Ramos (cell line): ENCODE measurements at regions not wholly inside any gene's neighbourhood (a gene's known extent, or its start where the extent isn't known, plus 50 kb on each side); places are given as distances from the start of the nearest gene placed in this dataset.
"Not testable (repeated sequence)": the region's sequence is repeated elsewhere in the genome, so short reads cannot be mapped to it uniquely, and the experiment has no call there.

ENCODE experiments used
- in situ Hi-C: fragments of 300-500 bp; cut with MboI; formaldehyde crosslinking; loops from one replicate; pipeline ENCODE4 v1.14.3; 2022; ENCODE audit warnings: low sequenced_read_pairs; ENCODE audit not compliant: unreplicated experiment

GRCh38 chrX:82528525-82528924, 979.6 kb upstream of the POU3F4 start:
- in situ Hi-C loops: no loop called here

- in situ Hi-C loops: no loop called here
Measured at GRCh38 chrX:82534086-82534597, 973.9 kb upstream of the POU3F4 start.

GRCh38 chrX:82537205-82537604, 970.9 kb upstream of the POU3F4 start:
- in situ Hi-C loops: not testable (repeated sequence)

GRCh38 chrX:82541822-82542221, 966.3 kb upstream of the POU3F4 start:
- in situ Hi-C loops: no loop called here

GRCh38 chrX:82552201-82552600, 955.9 kb upstream of the POU3F4 start:
- in situ Hi-C loops: not testable (repeated sequence)

- in situ Hi-C loops: no loop called here
Measured at GRCh38 chrX:82556588-82556987, 951.5 kb upstream of the POU3F4 start.

- in situ Hi-C loops: no loop called here
Measured at GRCh38 chrX:82585868-82586267, 922.2 kb upstream of the POU3F4 start.

- in situ Hi-C loops: no loop called here
Measured at GRCh38 chrX:82589410-82589809, 918.7 kb upstream of the POU3F4 start.

GRCh38 chrX:82591421-82591820, 916.7 kb upstream of the POU3F4 start:
- in situ Hi-C loops: no loop called here

- in situ Hi-C loops: no loop called here
Measured at GRCh38 chrX:82626978-82627377, 881.1 kb upstream of the POU3F4 start.

GRCh38 chrX:82627568-82627967, 880.5 kb upstream of the POU3F4 start:
- in situ Hi-C loops: no loop called here

GRCh38 chrX:82648062-82648461, 860.0 kb upstream of the POU3F4 start:
- in situ Hi-C loops: no loop called here

GRCh38 chrX:82649645-82650044, 858.4 kb upstream of the POU3F4 start:
- in situ Hi-C loops: no loop called here

- in situ Hi-C loops: no loop called here
Measured at GRCh38 chrX:82658492-82658891, 849.6 kb upstream of the POU3F4 start.

- in situ Hi-C loops: no loop called here
Measured at GRCh38 chrX:82666355-82666754, 841.7 kb upstream of the POU3F4 start.

- in situ Hi-C loops: no loop called here
Measured at GRCh38 chrX:82675104-82675503, 833.0 kb upstream of the POU3F4 start.

- in situ Hi-C loops: no loop called here
Measured at GRCh38 chrX:82676386-82676785, 831.7 kb upstream of the POU3F4 start.

- in situ Hi-C loops: no loop called here
Measured at GRCh38 chrX:82677286-82677685, 830.8 kb upstream of the POU3F4 start.

GRCh38 chrX:82692991-82693390, 815.1 kb upstream of the POU3F4 start:
- in situ Hi-C loops: no loop called here

- in situ Hi-C loops: no loop called here
Measured at GRCh38 chrX:82695066-82695465, 813.0 kb upstream of the POU3F4 start.

GRCh38 chrX:82703551-82703950, 804.5 kb upstream of the POU3F4 start:
- in situ Hi-C loops: no loop called here

- in situ Hi-C loops: no loop called here
Measured at GRCh38 chrX:82711457-82711856, 796.6 kb upstream of the POU3F4 start.

- in situ Hi-C loops: no loop called here
Measured at GRCh38 chrX:82721891-82722290, 786.2 kb upstream of the POU3F4 start.
